ENCODE measurements at regions not wholly inside any gene's neighbourhood (a gene's known extent, or its start where the extent isn't known, plus 50 kb on each side); places are given as distances from the start of the nearest gene placed in this dataset.
A peak's percentile ranks its signal among the peaks of the same experiment; 100 is the strongest.

- Mint-ChIP-seq H3K27ac (peak overlapping the region in 3 of 7 donors; percentile 6 to 52 (median 38)), H3K36me3 (peaks cover 9 to 10% of the 10 kb centered on the region in 2 donors), H3K4me3 (peak overlapping the region in 2 of 8 donors; percentile 18 to 55), H3K27me3 (no peaks in the 10 kb centered on the region), H3K9me3 (peaks cover 0 to 22% (median 19%) of the 10 kb centered on the region in 8 donors), H3K4me1 (peaks cover 35 to 53% (median 48%) of the 10 kb centered on the region in 4 donors)
- POLR2A ChIA-PET (ENCODE audit: partially characterized antibody): interaction anchor here (0.6 to 2.2 kb wide), 13 partner anchors 13 to 387 kb away, joined by 3 to 8 read pairs (median 4); no protein-coding TSS in a partner anchor
- intact Hi-C loops (cut with micrococcal nuclease): loop anchor here (1.0 to 5.0 kb wide), 6 partner anchors 23 to 973 kb away; partner anchors contain the start of gene SNRK
- Histone ChIP-seq H3K27ac (ENCODE audit: low read depth, low read length) (no peak overlapping the region), H3K27me3 (ENCODE audit: insufficient read depth, low read length) (no peaks in the 10 kb centered on the region), H3K9me3 (ENCODE audit: control insufficient read depth in 1 of 2, low read length in 2 of 2) (no peaks in the 10 kb centered on the region), H3K36me3 (ENCODE audit: insufficient read depth, low read length) (no peaks in the 10 kb centered on the region), H3K4me1 (ENCODE audit: insufficient read depth, low read length) (peaks cover 43% of the 10 kb centered on the region), H3K4me3 (ENCODE audit: low read length in 2 of 2) (no peak overlapping the region)
- DNase-seq: peak in 4 of 5 donors; percentile 14 to 30 (median 24)
- CTCF ChIA-PET (ENCODE audit: partially characterized antibody): interaction anchor here (0.7 to 5.1 kb wide), 20 partner anchors 8 to 278 kb away, joined by 3 to 42 read pairs (median 4); no protein-coding TSS in a partner anchor
Observed at GRCh38 chr3:43223670-43224364, 62.5 kb upstream of the SNRK start.

- no peak overlapping the region for H3K27ac ChIP-seq (ENCODE audit: low read depth, low read length)
- CTCF ChIA-PET (ENCODE audit: partially characterized antibody): interaction anchor here (1.0 to 5.1 kb wide), 6 partner anchors 11 to 280 kb away, joined by 3 to 42 read pairs (median 12); no protein-coding TSS in a partner anchor
- intact Hi-C loops (cut with micrococcal nuclease): loop anchor here (1.0 to 5.0 kb wide), 4 partner anchors 40 to 975 kb away; partner anchors contain the start of gene SNRK
- peak overlapping the region in 7 of 8 donors; percentile 25 to 61 (median 40) for H3K4me3 Mint-ChIP-seq
- H3K9me3 ChIP-seq (ENCODE audit: control insufficient read depth in 1 of 2, low read length in 2 of 2): no peaks in the 10 kb centered on the region
- H3K27me3 ChIP-seq (ENCODE audit: insufficient read depth, low read length): no peaks in the 10 kb centered on the region
- peaks cover 44% of the 10 kb centered on the region for H3K4me1 ChIP-seq (ENCODE audit: insufficient read depth, low read length)
- H3K27me3 Mint-ChIP-seq: no peaks in the 10 kb centered on the region
- peak overlapping the region; percentile 6 to 79 (median 67) for H3K27ac Mint-ChIP-seq
- H3K36me3 Mint-ChIP-seq: peaks cover 4 to 5% of the 10 kb centered on the region in 2 donors
- no peaks in the 10 kb centered on the region for H3K36me3 ChIP-seq (ENCODE audit: insufficient read depth, low read length)
- H3K4me3 ChIP-seq (ENCODE audit: low read length in 2 of 2): no peak overlapping the region
- H3K9me3 Mint-ChIP-seq: peaks cover 0 to 13% (median 12%) of the 10 kb centered on the region in 8 donors
- peak; percentile 29 to 48 (median 40) for DNase-seq
- POLR2A ChIA-PET (ENCODE audit: partially characterized antibody): interaction anchor here (1.0 to 2.2 kb wide), 5 partner anchors 30 to 61 kb away, joined by 3 to 5 read pairs (median 4); no protein-coding TSS in a partner anchor
- peaks cover 37 to 63% (median 54%) of the 10 kb centered on the region in 4 donors for H3K4me1 Mint-ChIP-seq
Observed at GRCh38 chr3:43222590-43222989, 63.8 kb upstream of the SNRK start.

- DNase-seq: no peak
- Histone ChIP-seq H3K36me3 (ENCODE audit: insufficient read depth, low read length) (no peaks in the 10 kb centered on the region), H3K27me3 (ENCODE audit: insufficient read depth, low read length) (no peaks in the 10 kb centered on the region), H3K4me3 (ENCODE audit: low read length in 2 of 2) (no peak overlapping the region), H3K4me1 (ENCODE audit: insufficient read depth, low read length) (peaks cover 52% of the 10 kb centered on the region), H3K27ac (ENCODE audit: low read depth, low read length) (no peak overlapping the region), H3K9me3 (ENCODE audit: control insufficient read depth in 1 of 2, low read length in 2 of 2) (no peaks in the 10 kb centered on the region)
- ChIA-PET POLR2A (ENCODE audit: partially characterized antibody) (interaction anchor here (0.7 to 1.5 kb wide), 3 partner anchors 46 to 87 kb away, joined by 3 to 4 read pairs (median 3); no protein-coding TSS in a partner anchor), CTCF (ENCODE audit: partially characterized antibody) (interaction anchor here (4.1 to 5.1 kb wide), 2 partner anchors 58 to 157 kb away, joined by 26 to 42 read pairs; no protein-coding TSS in a partner anchor)
- intact Hi-C loops (cut with micrococcal nuclease): loop anchor here (5.0 kb wide), 2 partner anchors 39 to 976 kb away; no protein-coding TSS in a partner anchor
- no peaks in the 10 kb centered on the region for H3K27me3 Mint-ChIP-seq
- peak overlapping the region in 4 of 8 donors; percentile 1 to 39 (median 27) for H3K4me3 Mint-ChIP-seq
- H3K4me1 Mint-ChIP-seq: peaks cover 47 to 76% (median 63%) of the 10 kb centered on the region in 4 donors
- peaks cover 0 to 2% (median 0%) of the 10 kb centered on the region in 8 donors for H3K9me3 Mint-ChIP-seq
- H3K27ac Mint-ChIP-seq: peak overlapping the region in 4 of 7 donors; percentile 38 to 57 (median 46)
- H3K36me3 Mint-ChIP-seq: no peaks in the 10 kb centered on the region
Observed at GRCh38 chr3:43221076-43221475, 65.3 kb upstream of the SNRK start.

GRCh38 chr3:43219616-43220015, 66.7 kb upstream of the SNRK start:
- Histone ChIP-seq H3K9me3 (ENCODE audit: control insufficient read depth in 1 of 2, low read length in 2 of 2) (no peaks in the 10 kb centered on the region), H3K36me3 (ENCODE audit: insufficient read depth, low read length) (no peaks in the 10 kb centered on the region), H3K4me3 (ENCODE audit: low read length in 2 of 2) (no peak overlapping the region), H3K27me3 (ENCODE audit: insufficient read depth, low read length) (no peaks in the 10 kb centered on the region), H3K27ac (ENCODE audit: low read depth, low read length) (no peak overlapping the region), H3K4me1 (ENCODE audit: insufficient read depth, low read length) (peaks cover 44% of the 10 kb centered on the region)
- no peaks in the 10 kb centered on the region for H3K9me3 Mint-ChIP-seq
- intact Hi-C loops (cut with micrococcal nuclease): loop anchor here (5.0 kb wide), 2 partner anchors 37 to 978 kb away; no protein-coding TSS in a partner anchor
- H3K4me3 Mint-ChIP-seq: no peak overlapping the region
- ChIA-PET CTCF (ENCODE audit: partially characterized antibody) (interaction anchor here (0.7 to 1.6 kb wide), 2 partner anchors 77 to 284 kb away, joined by 3 to 7 read pairs; no protein-coding TSS in a partner anchor), POLR2A (ENCODE audit: partially characterized antibody) (interaction anchor here (1.0 kb wide), 2 partner anchors 57 to 67 kb away, joined by 3 read pairs; partner anchors contain the start of gene SNRK)
- H3K27me3 Mint-ChIP-seq: no peaks in the 10 kb centered on the region
- H3K27ac Mint-ChIP-seq: no peak overlapping the region
- no peaks in the 10 kb centered on the region for H3K36me3 Mint-ChIP-seq
- peaks cover 50 to 81% (median 66%) of the 10 kb centered on the region in 4 donors for H3K4me1 Mint-ChIP-seq
- no peak for DNase-seq

- intact Hi-C loops (cut with micrococcal nuclease): no loop called here
- Mint-ChIP-seq H3K27ac (peak overlapping the region in 2 of 7 donors; percentile 1 to 2), H3K4me1 (peaks cover 44 to 74% (median 61%) of the 10 kb centered on the region in 4 donors), H3K36me3 (no peaks in the 10 kb centered on the region), H3K4me3 (no peak overlapping the region), H3K27me3 (no peaks in the 10 kb centered on the region), H3K9me3 (no peaks in the 10 kb centered on the region)
- H3K9me3 ChIP-seq (ENCODE audit: control insufficient read depth in 1 of 2, low read length in 2 of 2): no peaks in the 10 kb centered on the region
- H3K36me3 ChIP-seq (ENCODE audit: insufficient read depth, low read length): no peaks in the 10 kb centered on the region
- CTCF ChIA-PET (ENCODE audit: partially characterized antibody): interaction anchor here (0.7 kb wide), 1 partner anchor 77 kb away, joined by 3 read pairs; no protein-coding TSS in a partner anchor
- no peak overlapping the region for H3K27ac ChIP-seq (ENCODE audit: low read depth, low read length)
- peaks cover 37% of the 10 kb centered on the region for H3K4me1 ChIP-seq (ENCODE audit: insufficient read depth, low read length)
- H3K27me3 ChIP-seq (ENCODE audit: insufficient read depth, low read length): no peaks in the 10 kb centered on the region
- H3K4me3 ChIP-seq (ENCODE audit: low read length in 2 of 2): no peak overlapping the region
- no peak for DNase-seq
- POLR2A ChIA-PET (ENCODE audit: partially characterized antibody): interaction anchor here (1.2 to 1.3 kb wide), 3 partner anchors 24 to 67 kb away, joined by 3 to 6 read pairs (median 4); partner anchors contain the start of gene SNRK
Observed at GRCh38 chr3:43218921-43219320, 67.4 kb upstream of the SNRK start.

- POLR2A ChIA-PET (ENCODE audit: partially characterized antibody): interaction anchor here (1.2 to 1.5 kb wide), 4 partner anchors 20 to 68 kb away, joined by 3 to 6 read pairs (median 4); partner anchors contain the start of gene SNRK
- no peak overlapping the region for H3K4me3 Mint-ChIP-seq
- intact Hi-C loops (cut with micrococcal nuclease): no loop called here
Observed at GRCh38 chr3:43218156-43218555, 68.2 kb upstream of the SNRK start.

More at GRCh38 chr3:43218156-43218555, 68.2 kb upstream of the SNRK start:
- Histone ChIP-seq H3K36me3 (ENCODE audit: insufficient read depth, low read length) (no peaks in the 10 kb centered on the region), H3K27me3 (ENCODE audit: insufficient read depth, low read length) (no peaks in the 10 kb centered on the region), H3K4me1 (ENCODE audit: insufficient read depth, low read length) (peaks cover 29% of the 10 kb centered on the region), H3K9me3 (ENCODE audit: control insufficient read depth in 1 of 2, low read length in 2 of 2) (no peaks in the 10 kb centered on the region), H3K27ac (ENCODE audit: low read depth, low read length) (no peak overlapping the region), H3K4me3 (ENCODE audit: low read length in 2 of 2) (no peak overlapping the region)
- Mint-ChIP-seq H3K9me3 (no peaks in the 10 kb centered on the region), H3K27ac (peak overlapping the region in 1 of 7 donors; percentile 67), H3K27me3 (no peaks in the 10 kb centered on the region), H3K4me1 (peaks cover 44 to 67% (median 58%) of the 10 kb centered on the region in 4 donors), H3K36me3 (no peaks in the 10 kb centered on the region)
- CTCF ChIA-PET (ENCODE audit: partially characterized antibody): interaction anchor here (2.0 kb wide), 1 partner anchor 285 kb away, joined by 10 read pairs; no protein-coding TSS in a partner anchor
- DNase-seq: no peak

Data from CD4-positive, alpha-beta memory T cell (primary cell).